Esophagus muscularis mucosa (tissue), 4 donors: ENCODE measurements at regions not wholly inside any gene's neighbourhood (a gene's known extent, or its start where the extent isn't known, plus 50 kb on each side); places are given as distances from the start of the nearest gene placed in this dataset.

Experiments used
- DNase-seq: peaks from one replicate; pipeline ENCODE4 v3.0.0-alpha.2; 2017; ENCODE audit errors: extremely low spot score
- H3K27ac ChIP-seq, 4 donors: fragments of 200-600 bp; sonication (generic); replicated peaks in 1 of 4; 1 replicate in 3 of 4; 2 replicates in 1 of 4; pipeline ENCODE4 v1.5.1; 2016 to 2019; ENCODE audit warnings: mild to moderate bottlenecking in 1 of 4
- H3K27me3 ChIP-seq, 4 donors: fragments of 200-600 bp; sonication (generic); one replicate each; pipeline versions ENCODE4 v1.5.1 to v1.6.0; 2016 to 2019
- H3K36me3 ChIP-seq, 4 donors: fragments of 200-600 bp; sonication (generic); one replicate each; pipeline ENCODE4 v1.5.1; 2016 to 2019
- H3K4me1 ChIP-seq, 4 donors: fragments of 200-600 bp; sonication (generic); one replicate each; pipeline ENCODE4 v1.5.1; 2016 to 2019
- H3K4me3 ChIP-seq, 4 donors: fragments of 200-600 bp; sonication (generic); 1 replicate in 2 of 4; 2 replicates in 2 of 4; pipeline ENCODE4 v1.5.1; 2016 to 2019; ENCODE audit warnings: mild to moderate bottlenecking in 4 of 4, moderate library complexity in 1 of 4
- H3K9me3 ChIP-seq, 4 donors: fragments of 200-600 bp; sonication (generic); 1 replicate in 3 of 4; 2 replicates in 1 of 4; pipeline ENCODE4 v1.5.1; 2016 to 2019
- CTCF ChIP-seq, 3 experiments: fragments of 200-600 bp in 2 of 3; fragments of 450-650 bp in 1 of 3; sonication (generic) in 2 of 3; IDR thresholded peaks; one replicate each; pipeline ENCODE4 v1.5.1; 2017 to 2019; ENCODE audit warnings: antibody characterized with exemption in 3 of 3, mild to moderate bottlenecking in 2 of 3, moderate library complexity in 1 of 3
- EP300 ChIP-seq: sonication (generic); formaldehyde crosslinking; IDR thresholded peaks from one replicate; pipeline ENCODE4 v1.6.1; 2017; ENCODE audit warnings: antibody characterized with exemption
- POLR2A ChIP-seq: fragments of 450-650 bp; IDR thresholded peaks from one replicate; pipeline ENCODE4 v1.6.1; 2017; ENCODE audit warnings: antibody characterized with exemption, moderate library complexity, mild to moderate bottlenecking, low read depth
- POLR2AphosphoS5 ChIP-seq, 2 donors: sonication (generic); formaldehyde crosslinking; IDR thresholded peaks; one replicate each; pipeline ENCODE4 v1.6.1; 2017; ENCODE audit warnings: antibody characterized with exemption in 2 of 2
- WGBS: methylation state at CpG from one replicate; pipeline ENCODE4 v1.1.5; 2018; 5-methylcytosine and 5-hydroxymethylcytosine counted together
- intact Hi-C: fragments of 100-400 bp; cut with DNase I; formaldehyde crosslinking; loops from one replicate; pipeline ENCODE4 v1.15.1; 2023

DNA sequence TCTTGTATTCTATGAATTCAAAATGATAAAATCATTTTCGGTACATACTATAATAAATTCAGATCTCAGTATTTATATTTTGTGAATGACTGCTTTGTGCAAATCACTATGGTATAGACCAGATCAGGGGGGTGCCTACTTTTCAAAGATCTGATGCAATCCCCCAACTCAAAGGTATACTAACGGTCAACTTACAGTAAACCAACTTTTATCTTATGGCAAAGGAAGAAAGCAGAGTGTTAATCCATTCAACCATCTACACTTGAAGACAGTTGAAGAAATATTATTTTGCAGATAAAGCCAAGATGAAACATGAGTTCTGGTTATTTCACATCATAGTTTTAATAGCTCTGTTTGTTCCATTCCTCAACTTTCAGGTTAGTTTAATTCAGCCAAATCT lies 197.1 kb downstream of the MEX3B start:
- Histone ChIP-seq H3K36me3 (no peaks in the 10 kb centered on the region), H3K9me3 (no peaks in the 10 kb centered on the region), H3K4me1 (no peaks in the 10 kb centered on the region), H3K4me3 (no peak overlapping the region), H3K27me3 (peaks cover 0 to 3% (median 0%) of the 10 kb centered on the region in 4 donors), H3K27ac (no peak overlapping the region)
- 90% methylated on average over 2 of the region's 2 CpGs for WGBS
- peak; percentile 12 for DNase-seq
- TF ChIP-seq POLR2A: no peak
- no peak for TF ChIP-seq EP300
- no peak for TF ChIP-seq CTCF (IDR thresholded peaks at IDR 0.05)
- no peak for TF ChIP-seq POLR2AphosphoS5 (IDR thresholded peaks at IDR 0.05)
- intact Hi-C loops: no loop called here

GRCh38 chr15:81843757-81844407 lies 201.9 kb downstream of the MEX3B start:
- Histone ChIP-seq H3K27me3 (no peaks in the 10 kb centered on the region), H3K4me1 (no peaks in the 10 kb centered on the region), H3K9me3 (no peaks in the 10 kb centered on the region), H3K4me3 (no peak overlapping the region), H3K36me3 (no peaks in the 10 kb centered on the region), H3K27ac (no peak overlapping the region)
- DNase-seq: no peak
- intact Hi-C loops: no loop called here
- 83% methylated on average over 6 of the region's 6 CpGs for WGBS
- TF ChIP-seq EP300 (no peak), POLR2A (no peak), CTCF (IDR thresholded peaks at IDR 0.05) (no peak), POLR2AphosphoS5 (IDR thresholded peaks at IDR 0.05) (no peak)

DNA sequence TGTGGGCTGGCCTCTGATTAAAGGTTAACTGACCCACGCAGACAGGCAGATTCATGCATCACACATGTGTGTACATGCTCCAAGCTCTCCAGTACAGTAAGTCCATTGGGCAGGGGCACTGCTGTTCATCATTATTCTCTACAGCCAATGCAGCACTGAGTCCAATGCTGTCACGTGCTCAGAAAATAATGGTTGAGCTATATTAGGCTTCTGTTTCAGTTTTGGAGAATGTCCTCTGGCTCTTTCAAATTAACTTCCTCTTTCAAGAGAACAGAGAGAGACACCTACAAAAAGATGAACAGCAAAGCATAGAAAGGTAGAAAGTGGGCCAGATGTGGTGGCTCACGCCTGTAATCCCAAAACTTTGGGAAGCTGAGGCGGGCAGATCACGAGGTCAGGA lies 202.6 kb downstream of the MEX3B start:
- H3K4me1 ChIP-seq: no peaks in the 10 kb centered on the region
- 97% methylated on average over 5 of the region's 5 CpGs for WGBS
- H3K27ac ChIP-seq: no peak overlapping the region
- H3K27me3 ChIP-seq: no peaks in the 10 kb centered on the region
- intact Hi-C loops: no loop called here
- no peaks in the 10 kb centered on the region for H3K9me3 ChIP-seq
- DNase-seq: no peak
- TF ChIP-seq CTCF (IDR thresholded peaks at IDR 0.05): no peak
- TF ChIP-seq EP300: no peak
- TF ChIP-seq POLR2AphosphoS5 (IDR thresholded peaks at IDR 0.05): no peak
- no peak for TF ChIP-seq POLR2A
- no peaks in the 10 kb centered on the region for H3K36me3 ChIP-seq
- no peak overlapping the region for H3K4me3 ChIP-seq

- 86% methylated on average over 2 of the region's 2 CpGs for WGBS
- Histone ChIP-seq H3K27me3 (no peaks in the 10 kb centered on the region), H3K27ac (no peak overlapping the region), H3K9me3 (no peaks in the 10 kb centered on the region), H3K4me3 (no peak overlapping the region), H3K4me1 (no peaks in the 10 kb centered on the region), H3K36me3 (no peaks in the 10 kb centered on the region)
- TF ChIP-seq POLR2AphosphoS5 (IDR thresholded peaks at IDR 0.05) (no peak), POLR2A (no peak), EP300 (no peak), CTCF (IDR thresholded peaks at IDR 0.05) (no peak)
- no peak for DNase-seq
- intact Hi-C loops: no loop called here
These were observed 206.4 kb downstream of the MEX3B start for GRCh38 chr15:81839387-81839786.

DNA sequence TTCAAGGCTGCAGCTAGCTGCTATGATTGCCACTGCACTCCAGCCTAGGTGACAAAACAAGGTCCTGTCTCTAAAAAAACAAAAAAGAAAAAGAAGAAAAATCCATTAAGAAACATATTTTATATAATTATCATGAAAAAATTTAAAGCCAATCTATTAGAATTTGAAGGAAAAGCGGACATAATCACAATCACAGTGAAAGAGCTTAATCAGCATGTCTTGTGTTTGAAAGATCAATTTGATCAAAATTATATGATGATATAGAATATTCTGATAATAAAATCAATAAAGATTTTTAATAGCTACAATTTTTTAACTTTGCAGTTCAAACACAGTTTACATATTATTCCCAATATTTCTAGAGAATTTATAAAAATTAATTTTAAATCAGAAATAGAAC lies 210.1 kb downstream of the MEX3B start:
- 98% methylated on average over 1 of the region's 1 CpG for WGBS
- intact Hi-C loops: no loop called here
- TF ChIP-seq POLR2AphosphoS5 (IDR thresholded peaks at IDR 0.05): no peak
- TF ChIP-seq POLR2A: no peak
- no peak for TF ChIP-seq EP300
- no peak for TF ChIP-seq CTCF (IDR thresholded peaks at IDR 0.05)

More for the DNA sequence above, 210.1 kb downstream of the MEX3B start:
- DNase-seq: no peak
- H3K9me3 ChIP-seq: no peaks in the 10 kb centered on the region
- no peak overlapping the region for H3K4me3 ChIP-seq
- H3K4me1 ChIP-seq: no peaks in the 10 kb centered on the region
- H3K27ac ChIP-seq: no peak overlapping the region
- H3K27me3 ChIP-seq: no peaks in the 10 kb centered on the region
- H3K36me3 ChIP-seq: no peaks in the 10 kb centered on the region
